ENCODE measurements at regions not wholly inside any gene's neighbourhood (a gene's known extent, or its start where the extent isn't known, plus 50 kb on each side); places are given as distances from the start of the nearest gene placed in this dataset.

- no peak for TF ChIP-seq TFDP1 (CRISPR knock-in tag; IDR thresholded peaks at IDR 0.05; ENCODE audit: borderline replicate concordance)
Observed at GRCh38 chr12:105880824-105881388, 257.8 kb downstream of the NUAK1 start (continued).

GRCh38 chr12:105882404-105882803 lies 256.4 kb downstream of the NUAK1 start:
- no peak overlapping the region for H3K27ac ChIP-seq (ENCODE audit: extremely low read length, insufficient read depth, low read length)
- no peak overlapping the region for H3K4me3 ChIP-seq (replicated peaks in 1 of 3; ENCODE audit: insufficient read depth in 1 of 3, low read depth in 2 of 3, low read length in 3 of 3)
- BruUV-seq (replicated peaks), result no TSS peak
- no peaks in the 10 kb centered on the region for H3K36me3 ChIP-seq (replicated peaks in 1 of 2; ENCODE audit: control insufficient read depth in 1 of 2, insufficient read depth in 2 of 2, low read length in 2 of 2)
- TF ChIP-seq RFX5 (IDR thresholded peaks at IDR 0.05; ENCODE audit: low read depth, low read length) (no peak), HNRNPL (IDR thresholded peaks at IDR 0.05; ENCODE audit: low read depth, low read length) (no peak), HDAC2 (CRISPR knock-in tag; IDR thresholded peaks at IDR 0.05) (no peak), WIZ (CRISPR knock-in tag; IDR thresholded peaks at IDR 0.05) (no peak), ZNF263 (CRISPR knock-in tag; IDR thresholded peaks at IDR 0.05) (no peak), ZNF44 (CRISPR knock-in tag; IDR thresholded peaks at IDR 0.05) (no peak), ZNF816 (CRISPR knock-in tag; IDR thresholded peaks at IDR 0.05; ENCODE audit: borderline replicate concordance) (no peak), ZNF629 (CRISPR knock-in tag; conservative IDR thresholded peaks at IDR 0.05) (no peak), ZNF547 (CRISPR knock-in tag; IDR thresholded peaks at IDR 0.05) (no peak), MZF1 (CRISPR knock-in tag; IDR thresholded peaks at IDR 0.05; ENCODE audit: borderline replicate concordance) (no peak), ZFY (CRISPR knock-in tag; IDR thresholded peaks at IDR 0.05) (no peak), PLRG1 (conservative IDR thresholded peaks at IDR 0.05) (no peak), FOXK1 (CRISPR knock-in tag; IDR thresholded peaks at IDR 0.05; ENCODE audit: borderline replicate concordance, low read depth) (no peak), ZNF83 (CRISPR knock-in tag; IDR thresholded peaks at IDR 0.05; ENCODE audit: borderline replicate concordance) (no peak), MIER3 (CRISPR knock-in tag; IDR thresholded peaks at IDR 0.05; ENCODE audit: borderline replicate concordance) (no peak)
- intact Hi-C loops (cut with micrococcal nuclease; ENCODE audit: unreplicated experiment) (no loop called here), in situ Hi-C loops (cut with HindIII; ENCODE audit: extremely low pct_ligation_motif_present, low pct_unique_long_range_greater_than_20kb) (no loop called here)
- ChIA-PET POLR2A (no interaction called here), CTCF (ENCODE audit: low intra/inter-chr PET ratio, low total read pairs) (no interaction called here)
- no peaks in the 10 kb centered on the region for H4K20me1 ChIP-seq (ENCODE audit: insufficient read depth, low read length)
- H3K4me1 ChIP-seq (ENCODE audit: insufficient read depth, low read length), result no peaks in the 10 kb centered on the region
- H3K79me2 ChIP-seq (ENCODE audit: insufficient read depth, low read length), result no peaks in the 10 kb centered on the region
- no peak for FAIRE-seq
- H3K4me2 ChIP-seq (ENCODE audit: low read depth, low read length), result no peak overlapping the region
- no peaks in the 10 kb centered on the region for H3K27me3 ChIP-seq (ENCODE audit: control insufficient read depth in 1 of 2, insufficient read depth in 2 of 2, low read length in 2 of 2)
- no peaks in the 10 kb centered on the region for H3K9me3 ChIP-seq (ENCODE audit: low read length)
- ATAC-seq, result no peak
- no peak overlapping the region for H3K9ac ChIP-seq (ENCODE audit: insufficient read depth, low read depth, low read length)
- DNase-seq (ENCODE audit: low spot score), result no peak
- 0% methylated on average over 1 of the region's 1 CpG for WGBS (ENCODE audit: low lambda C conversion rate)
- H2AFZ ChIP-seq (ENCODE audit: low read length), result no peak overlapping the region
